HG02973 (cell line): ENCODE measurements at regions not wholly inside any gene's neighbourhood (a gene's known extent, or its start where the extent isn't known, plus 50 kb on each side); places are given as distances from the start of the nearest gene placed in this dataset.
"Not testable (repeated sequence)": the region's sequence is repeated elsewhere in the genome, so short reads cannot be mapped to it uniquely, and the experiment has no call there.

Experiments
- ATAC-seq: cut with Tn5 transposase; IDR thresholded peaks from one replicate; pipeline ENCODE4 v1.9.1; 2021; ENCODE audit warnings: moderate library complexity; ENCODE audit not compliant: unreplicated experiment

DNA sequence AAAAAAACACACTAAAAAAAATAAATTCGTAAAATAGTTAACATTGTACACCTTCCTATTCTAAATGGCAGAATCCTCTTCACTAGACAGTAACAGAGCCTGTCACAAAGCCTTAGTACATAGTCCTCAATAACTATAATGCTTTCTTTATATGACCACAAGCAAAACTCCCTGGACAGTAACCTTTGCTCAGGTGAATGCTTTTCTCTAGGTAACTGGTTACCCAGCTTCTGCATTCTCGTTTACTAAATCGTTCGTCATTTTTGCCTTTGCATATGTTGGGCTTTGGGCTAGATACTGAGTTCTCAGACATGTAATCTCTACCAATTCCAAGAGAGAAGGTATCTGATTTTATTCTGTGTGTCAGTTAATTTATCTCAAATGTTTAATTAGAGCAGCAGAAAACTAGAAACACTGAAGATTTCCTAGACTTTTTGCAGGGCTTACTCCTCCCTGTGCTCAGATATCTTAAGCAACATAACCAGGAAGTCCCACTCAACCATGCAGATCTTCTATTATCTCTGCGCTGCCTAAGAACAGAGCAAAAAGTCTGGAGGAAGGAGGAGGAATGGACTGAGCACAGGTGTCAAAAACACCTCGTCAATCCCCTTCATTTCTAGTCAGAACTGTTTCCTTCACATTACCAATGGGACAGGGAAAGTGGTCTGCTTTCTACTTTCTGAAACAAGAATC, 247.7 kb downstream of the SOCS6 start:
- ATAC-seq = no peak

DNA sequence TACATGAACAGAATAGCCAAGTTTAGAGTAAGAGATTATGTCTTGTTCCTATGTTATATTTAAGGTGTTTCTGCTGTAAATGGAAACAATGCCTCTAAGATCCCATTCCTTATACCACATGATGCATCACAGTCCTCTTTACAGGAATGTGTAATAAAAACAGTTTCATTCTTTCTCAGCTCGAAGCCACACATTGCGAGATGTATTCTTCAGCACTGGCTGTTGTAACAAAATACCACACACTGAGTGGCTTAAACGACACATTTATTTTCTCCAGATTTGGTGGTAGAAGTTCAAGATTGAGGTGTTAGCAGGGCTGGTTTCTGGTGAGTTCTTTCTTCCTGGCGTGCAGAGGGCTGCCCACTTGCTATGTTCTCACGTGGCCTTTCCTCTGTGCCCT, 246.2 kb downstream of the SOCS6 start:
- no peak for ATAC-seq

DNA sequence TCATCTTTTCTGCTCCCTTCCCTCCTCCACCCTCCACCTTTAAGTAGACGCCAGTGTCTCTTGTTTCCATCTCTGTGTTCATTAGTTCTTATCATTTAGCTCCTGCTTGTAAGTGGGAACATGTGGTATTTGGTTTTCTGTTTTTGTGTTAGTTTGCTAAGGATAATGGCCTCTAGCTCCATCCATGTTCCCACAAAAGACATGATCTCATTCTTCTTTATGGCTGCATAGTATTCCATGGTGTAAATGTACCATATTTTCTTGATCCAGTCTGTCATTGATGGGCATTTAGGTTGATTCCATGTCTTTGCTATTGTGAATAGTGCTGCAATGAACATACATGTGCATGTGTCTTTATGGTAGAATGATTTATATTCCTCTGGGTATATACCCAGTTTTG, 236.5 kb downstream of the SOCS6 start:
- ATAC-seq = not testable (repeated sequence)

- no peak for ATAC-seq
Measured at GRCh38 chr18:70523792-70524182, 234.9 kb downstream of the SOCS6 start.

- ATAC-seq = no peak
Measured at GRCh38 chr18:70523035-70523791, 234.4 kb downstream of the SOCS6 start.

GRCh38 chr18:70522183-70522680, 233.4 kb downstream of the SOCS6 start:
- no peak for ATAC-seq

DNA sequence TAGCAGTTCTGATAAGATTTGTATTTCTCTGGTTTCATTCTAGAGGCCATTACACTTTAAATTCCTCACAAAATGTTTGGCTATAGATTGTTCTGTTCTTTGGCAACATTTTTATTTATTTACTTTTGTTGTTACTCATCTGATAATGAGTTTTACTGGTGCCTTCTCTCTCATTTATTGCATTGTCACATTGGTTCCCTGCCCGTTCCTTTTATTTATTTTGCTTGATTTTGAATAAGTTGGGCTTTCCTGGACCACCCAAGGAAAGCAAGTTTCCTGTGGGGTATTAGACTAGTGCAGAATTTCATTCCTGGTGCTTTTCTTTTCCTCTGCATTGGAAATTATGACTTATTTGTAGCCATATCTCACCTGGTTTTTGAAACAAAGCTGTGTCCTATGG, 232.0 kb downstream of the SOCS6 start:
- no peak for ATAC-seq

GRCh38 chr18:70513502-70514171, 224.8 kb downstream of the SOCS6 start:
- ATAC-seq = no peak

GRCh38 chr18:70507970-70508369, 219.1 kb downstream of the SOCS6 start:
- ATAC-seq = no peak

GRCh38 chr18:70506511-70506910, 217.7 kb downstream of the SOCS6 start:
- no peak for ATAC-seq

- no peak for ATAC-seq
Measured at GRCh38 chr18:70503060-70503459, 214.2 kb downstream of the SOCS6 start.

- no peak for ATAC-seq
Measured at GRCh38 chr18:70501358-70501757, 212.5 kb downstream of the SOCS6 start.

- no peak for ATAC-seq
Measured at GRCh38 chr18:70500748-70501147, 211.9 kb downstream of the SOCS6 start.

DNA sequence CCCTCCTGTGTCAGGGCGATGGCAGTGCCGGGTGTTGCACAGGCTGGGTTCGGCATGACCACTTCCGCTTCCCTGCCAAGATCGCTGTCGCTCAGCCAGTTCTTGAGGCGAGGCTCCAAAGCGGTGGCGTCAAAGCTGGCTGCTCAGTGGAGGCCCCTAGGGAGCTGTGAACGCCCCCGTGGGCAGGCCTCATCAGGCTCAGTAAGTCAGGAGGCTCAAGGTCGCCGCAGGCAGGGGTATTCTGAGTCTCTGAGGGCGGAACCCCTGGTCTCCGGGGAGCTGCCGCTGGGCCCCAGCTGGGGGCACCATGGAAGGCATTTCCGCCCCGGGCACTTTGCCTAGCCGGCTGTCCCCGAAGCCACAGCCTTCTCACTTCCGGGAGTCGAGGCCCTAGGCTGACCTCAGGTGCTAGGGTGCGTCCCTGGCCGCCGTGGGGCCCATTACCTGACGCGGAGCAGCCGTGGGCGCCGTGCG, 210.4 kb downstream of the SOCS6 start:
- ATAC-seq = no peak

GRCh38 chr18:70496353-70497294, 207.8 kb downstream of the SOCS6 start:
- ATAC-seq = no peak

GRCh38 chr18:70494524-70494923, 205.7 kb downstream of the SOCS6 start:
- ATAC-seq = no peak

GRCh38 chr18:70493461-70493860, 204.6 kb downstream of the SOCS6 start:
- no peak for ATAC-seq

- ATAC-seq = peak; percentile 86
Measured at GRCh38 chr18:70491734-70492348, 203.0 kb downstream of the SOCS6 start.

GRCh38 chr18:70489986-70490933, 201.4 kb downstream of the SOCS6 start:
- ATAC-seq = peak; percentile 52
